ENCODE measurements at regions not wholly inside any gene's neighbourhood (a gene's known extent, or its start where the extent isn't known, plus 50 kb on each side); places are given as distances from the start of the nearest gene placed in this dataset.

DNA sequence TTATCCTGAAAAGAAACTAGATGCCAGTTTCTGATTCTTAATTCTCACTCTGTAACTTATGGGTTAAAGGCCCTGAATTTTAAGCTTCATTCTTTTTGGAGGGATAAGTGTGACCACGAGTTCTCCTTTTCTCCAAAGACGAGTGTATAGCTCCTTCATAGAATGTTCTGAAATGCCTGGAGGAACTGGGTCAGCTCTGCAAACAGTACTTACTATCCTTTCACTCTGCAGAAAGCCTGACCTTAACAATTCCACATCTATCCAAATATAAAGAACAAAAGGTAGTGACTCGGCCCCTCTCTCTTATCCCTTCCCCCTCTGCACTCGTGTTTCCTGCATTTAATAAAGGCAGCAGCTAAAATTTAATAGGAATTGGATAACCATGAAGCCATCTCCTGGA lies 150.5 kb downstream of the LYPLAL1 start:
- TF ChIP-seq CTCF (IDR thresholded peaks at IDR 0.05; ENCODE audit: insufficient read depth, low read length, poor library complexity, severe bottlenecking) (no peak), EZH2phosphoT487 (conservative IDR thresholded peaks at IDR 0.05; ENCODE audit: low read length) (no peak)
